ENCODE measurements at regions not wholly inside any gene's neighbourhood (a gene's known extent, or its start where the extent isn't known, plus 50 kb on each side); places are given as distances from the start of the nearest gene placed in this dataset.

GRCh38 chr5:22958462-22959262 is 105.5 kb upstream of the CDH12 start:
- TF ChIP-seq, protein P1, sequence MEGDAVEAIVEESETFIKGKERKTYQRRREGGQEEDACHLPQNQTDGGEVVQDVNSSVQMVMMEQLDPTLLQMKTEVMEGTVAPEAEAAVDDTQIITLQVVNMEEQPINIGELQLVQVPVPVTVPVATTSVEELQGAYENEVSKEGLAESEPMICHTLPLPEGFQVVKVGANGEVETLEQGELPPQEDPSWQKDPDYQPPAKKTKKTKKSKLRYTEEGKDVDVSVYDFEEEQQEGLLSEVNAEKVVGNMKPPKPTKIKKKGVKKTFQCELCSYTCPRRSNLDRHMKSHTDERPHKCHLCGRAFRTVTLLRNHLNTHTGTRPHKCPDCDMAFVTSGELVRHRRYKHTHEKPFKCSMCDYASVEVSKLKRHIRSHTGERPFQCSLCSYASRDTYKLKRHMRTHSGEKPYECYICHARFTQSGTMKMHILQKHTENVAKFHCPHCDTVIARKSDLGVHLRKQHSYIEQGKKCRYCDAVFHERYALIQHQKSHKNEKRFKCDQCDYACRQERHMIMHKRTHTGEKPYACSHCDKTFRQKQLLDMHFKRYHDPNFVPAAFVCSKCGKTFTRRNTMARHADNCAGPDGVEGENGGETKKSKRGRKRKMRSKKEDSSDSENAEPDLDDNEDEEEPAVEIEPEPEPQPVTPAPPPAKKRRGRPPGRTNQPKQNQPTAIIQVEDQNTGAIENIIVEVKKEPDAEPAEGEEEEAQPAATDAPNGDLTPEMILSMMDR (IDR thresholded peaks at IDR 0.05; ENCODE audit: insufficient read depth, low read length, poor library complexity, severe bottlenecking) = no peak
- no peak for TF ChIP-seq EZH2phosphoT487 (conservative IDR thresholded peaks at IDR 0.05; ENCODE audit: low read length)

Measured in SU-DHL-6 (cell line).